Hepatocyte (in vitro differentiated cells): ENCODE measurements at regions not wholly inside any gene's neighbourhood (a gene's known extent, or its start where the extent isn't known, plus 50 kb on each side); places are given as distances from the start of the nearest gene placed in this dataset.

Experiments used
- CTCF ChIP-seq: fragments of 200-600 bp; sonication (generic); IDR thresholded peaks from 2 replicates; pipeline ENCODE4 v1.5.1; 2016; ENCODE audit warnings: antibody characterized with exemption, mild to moderate bottlenecking; ENCODE audit not compliant: poor library complexity
- EZH2 ChIP-seq: fragments of 200-600 bp; sonication (generic); IDR thresholded peaks from 2 replicates; pipeline ENCODE4 v1.6.1; 2016; ENCODE audit warnings: antibody characterized with exemption, mild to moderate bottlenecking, borderline replicate concordance
- EZH2phosphoT487 ChIP-seq: fragments of 200-600 bp; sonication (generic); IDR thresholded peaks from one replicate; pipeline ENCODE4 v1.6.1; 2018; ENCODE audit warnings: antibody characterized with exemption, mild to moderate bottlenecking, low read depth, moderate library complexity; ENCODE audit not compliant: unreplicated experiment, severe bottlenecking

- TF ChIP-seq CTCF (no peak), EZH2phosphoT487 (no peak), EZH2 (no peak)
These were observed 96.9 kb downstream of the ZFP64 start for GRCh38 chr20:52094693-52095092.
